ENCODE measurements at regions not wholly inside any gene's neighbourhood (a gene's known extent, or its start where the extent isn't known, plus 50 kb on each side); places are given as distances from the start of the nearest gene placed in this dataset.
"Not testable (repeated sequence)": the region's sequence is repeated elsewhere in the genome, so short reads cannot be mapped to it uniquely, and the experiment has no call there.

- no peak for DNase-seq (ENCODE audit: low spot score)
Measured at GRCh38 chr4:177948853-177949252, 506.6 kb upstream of the AGA start.

- DNase-seq (ENCODE audit: low spot score), result no peak
Measured at GRCh38 chr4:177951026-177951425, 508.8 kb upstream of the AGA start.

- no peak for DNase-seq (ENCODE audit: low spot score)
Measured at GRCh38 chr4:177952723-177953122, 510.5 kb upstream of the AGA start.

GRCh38 chr4:177957596-177958360 lies 515.5 kb upstream of the AGA start:
- DNase-seq (ENCODE audit: low spot score), result peak; percentile 13

- no peak for DNase-seq (ENCODE audit: low spot score)
Measured at GRCh38 chr4:177960566-177960965, 518.3 kb upstream of the AGA start.

GRCh38 chr4:177961761-177962380 lies 519.6 kb upstream of the AGA start:
- no peak for DNase-seq (ENCODE audit: low spot score)

- peak; percentile 35 for DNase-seq (ENCODE audit: low spot score)
Measured at GRCh38 chr4:177964061-177964460, 521.8 kb upstream of the AGA start.

- DNase-seq (ENCODE audit: low spot score), result peak; percentile 89
Measured at GRCh38 chr4:177964693-177965168, 522.5 kb upstream of the AGA start.

- DNase-seq (ENCODE audit: low spot score), result no peak
Measured at GRCh38 chr4:177967328-177967727, 525.1 kb upstream of the AGA start.

GRCh38 chr4:177968817-177969442 lies 526.7 kb upstream of the AGA start:
- no peak for DNase-seq (ENCODE audit: low spot score)

GRCh38 chr4:177974461-177974860 lies 532.2 kb upstream of the AGA start:
- peak; percentile 71 for DNase-seq (ENCODE audit: low spot score)

GRCh38 chr4:177975315-177975987 lies 533.2 kb upstream of the AGA start:
- DNase-seq (ENCODE audit: low spot score), result peak; percentile 23

- peak; percentile 22 for DNase-seq (ENCODE audit: low spot score)
Measured at GRCh38 chr4:177986236-177986635, 544.0 kb upstream of the AGA start.

- DNase-seq (ENCODE audit: low spot score), result no peak
Measured at GRCh38 chr4:177987896-177988295, 545.7 kb upstream of the AGA start.

GRCh38 chr4:177989503-177990201 lies 547.4 kb upstream of the AGA start:
- no peak for DNase-seq (ENCODE audit: low spot score)

GRCh38 chr4:178003098-178003657 lies 560.9 kb upstream of the AGA start:
- DNase-seq (ENCODE audit: low spot score), result no peak

GRCh38 chr4:178010596-178010995 lies 568.4 kb upstream of the AGA start:
- DNase-seq (ENCODE audit: low spot score), result no peak

GRCh38 chr4:178015046-178015445 lies 572.8 kb upstream of the AGA start:
- not testable (repeated sequence) for DNase-seq (ENCODE audit: low spot score)

GRCh38 chr4:178026999-178027398 lies 584.8 kb upstream of the AGA start:
- no peak for DNase-seq (ENCODE audit: low spot score)

- no peak for DNase-seq (ENCODE audit: low spot score)
Measured at GRCh38 chr4:178027796-178028195, 585.6 kb upstream of the AGA start.

GRCh38 chr4:178028481-178028880 lies 586.2 kb upstream of the AGA start:
- DNase-seq (ENCODE audit: low spot score), result no peak

Data from kidney tubule cell (primary cell).